GM21786 (cell line): ENCODE measurements at regions not wholly inside any gene's neighbourhood (a gene's known extent, or its start where the extent isn't known, plus 50 kb on each side); places are given as distances from the start of the nearest gene placed in this dataset.

Experiments used
- ATAC-seq: cut with Tn5 transposase; IDR thresholded peaks from one replicate; pipeline ENCODE4 v1.9.1; 2021; ENCODE audit not compliant: unreplicated experiment

GRCh38 chrX:5122181-5122678, 1106.4 kb downstream of the NLGN4X start:
- no peak for ATAC-seq

DNA sequence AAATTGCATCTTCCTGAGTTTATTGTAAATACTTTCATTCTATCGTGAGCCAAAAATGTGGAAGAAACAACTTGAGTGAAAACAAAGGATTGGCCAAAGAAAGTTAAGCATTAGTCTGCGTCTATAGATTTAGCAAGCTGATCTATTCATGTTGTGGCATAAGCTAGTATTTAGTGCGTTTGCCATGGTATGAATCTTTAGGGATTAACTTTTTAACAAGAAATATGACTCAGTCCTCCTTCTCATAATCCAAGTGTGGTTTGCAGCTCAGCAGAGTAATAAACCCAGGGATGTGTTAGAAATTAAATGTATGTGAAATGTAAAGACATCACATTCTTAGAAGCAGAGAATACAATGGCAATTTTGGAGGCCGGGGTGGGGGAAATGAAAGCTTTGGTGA, 1110.9 kb downstream of the NLGN4X start:
- ATAC-seq: no peak

DNA sequence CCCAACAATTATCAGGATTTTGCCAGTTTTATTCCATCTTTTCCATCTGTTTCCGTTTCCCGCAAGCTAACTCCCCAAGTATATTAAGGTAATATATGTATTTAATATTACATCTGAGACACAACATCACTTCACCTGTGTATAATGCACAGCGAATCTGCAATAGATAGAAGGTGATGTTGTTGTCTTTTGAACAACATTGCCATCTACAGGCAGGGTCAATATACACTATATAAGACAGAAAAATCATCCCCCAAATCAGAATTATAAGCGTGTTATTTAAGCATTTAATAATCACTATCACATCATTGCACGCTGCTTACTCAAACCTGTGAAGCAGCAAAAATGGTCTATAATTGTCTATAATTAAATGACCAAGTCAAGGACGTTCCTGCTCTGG, 1115.5 kb downstream of the NLGN4X start:
- no peak for ATAC-seq

DNA sequence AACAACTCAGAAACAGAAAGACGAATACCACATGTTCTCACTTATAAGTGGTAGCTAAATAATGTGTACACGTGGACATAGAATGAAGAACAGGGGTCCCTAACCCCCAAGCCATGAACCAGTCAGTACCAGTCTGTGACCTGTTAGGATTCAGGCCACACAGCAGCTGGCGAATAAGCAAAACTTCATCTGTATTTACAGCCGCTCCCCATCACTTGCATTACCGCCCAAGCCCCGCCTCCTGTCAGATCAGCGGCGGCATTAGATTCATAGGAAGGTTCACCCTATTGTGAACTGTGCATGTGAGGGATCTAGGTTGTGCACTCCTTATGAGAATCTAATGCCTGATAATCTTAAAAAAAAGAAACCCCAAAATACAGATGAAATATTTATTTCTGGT, 1128.7 kb downstream of the NLGN4X start:
- ATAC-seq: no peak

DNA sequence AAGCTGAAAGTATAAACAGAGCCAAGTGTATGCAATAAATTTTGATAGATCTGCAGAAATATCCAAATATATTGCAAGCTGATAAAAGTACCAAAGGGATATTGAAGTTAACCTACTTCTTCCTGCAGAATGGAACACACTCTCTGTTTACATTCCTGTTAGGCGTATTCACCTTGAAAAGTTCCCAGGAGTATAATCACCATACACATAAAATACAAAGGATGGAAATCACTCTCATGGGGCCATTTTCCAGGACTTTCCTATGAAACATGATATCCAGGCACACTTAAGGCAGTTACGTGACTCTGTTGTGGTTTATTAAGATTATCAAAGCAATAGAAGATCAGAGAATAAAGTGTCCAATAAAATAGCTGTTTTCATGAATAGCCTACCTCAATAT, 1142.3 kb downstream of the NLGN4X start:
- ATAC-seq: no peak

DNA sequence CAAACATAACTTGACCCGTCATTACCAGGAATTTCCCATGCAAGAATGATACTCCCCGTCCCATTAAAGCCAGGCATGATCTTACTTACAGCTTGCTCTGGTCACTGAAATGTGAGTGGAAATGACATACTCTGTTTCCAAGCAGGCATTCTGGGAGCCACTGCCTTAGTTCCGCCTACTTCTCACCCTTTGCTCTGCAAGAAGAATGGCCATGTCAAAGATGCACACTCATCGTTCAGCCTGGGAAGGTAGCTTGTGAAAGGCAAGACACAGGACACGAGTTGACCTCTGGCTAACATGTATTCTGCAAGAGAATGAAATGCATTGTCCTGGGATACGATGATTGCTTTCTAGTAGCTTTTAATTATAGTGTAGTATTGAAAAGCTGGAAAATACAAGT, 1144.4 kb downstream of the NLGN4X start:
- ATAC-seq: no peak

DNA sequence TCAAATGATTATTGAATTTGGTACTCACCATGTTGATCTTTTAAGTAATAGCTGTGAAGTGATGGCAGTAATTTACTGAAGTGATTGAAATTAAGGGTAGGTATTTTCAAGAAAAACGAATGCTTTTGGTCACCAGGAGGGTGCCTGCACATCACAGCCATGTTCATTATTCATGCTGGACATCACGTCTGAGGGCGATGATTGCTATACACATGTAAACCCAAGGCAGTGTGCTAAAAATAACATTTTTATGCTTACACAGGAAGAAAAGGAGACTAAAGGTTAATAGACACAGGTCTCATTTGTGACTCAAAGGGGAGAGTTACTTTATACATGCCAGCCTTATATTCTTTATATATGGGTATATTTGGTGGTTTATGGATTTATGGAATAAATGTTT, 1146.0 kb downstream of the NLGN4X start:
- ATAC-seq: no peak

DNA sequence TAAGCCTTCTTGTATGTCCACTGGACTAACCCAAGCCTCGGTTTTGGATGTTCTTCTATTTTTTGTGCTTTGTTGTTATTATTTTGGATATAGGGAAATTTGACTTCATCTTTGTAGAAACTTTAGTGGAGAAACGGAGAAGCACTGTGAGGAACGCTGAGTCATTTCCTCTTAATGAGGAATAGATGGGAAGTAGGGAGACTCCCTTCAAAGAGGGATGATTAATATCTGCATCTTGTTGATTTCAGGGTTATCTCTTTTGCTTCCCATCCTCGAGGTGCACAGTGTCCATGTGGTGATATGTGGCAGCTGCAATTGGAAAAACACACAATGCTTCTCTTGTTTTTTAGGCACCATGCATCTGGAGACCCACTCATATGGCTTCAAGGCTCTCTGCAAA, 1147.9 kb downstream of the NLGN4X start:
- no peak for ATAC-seq

DNA sequence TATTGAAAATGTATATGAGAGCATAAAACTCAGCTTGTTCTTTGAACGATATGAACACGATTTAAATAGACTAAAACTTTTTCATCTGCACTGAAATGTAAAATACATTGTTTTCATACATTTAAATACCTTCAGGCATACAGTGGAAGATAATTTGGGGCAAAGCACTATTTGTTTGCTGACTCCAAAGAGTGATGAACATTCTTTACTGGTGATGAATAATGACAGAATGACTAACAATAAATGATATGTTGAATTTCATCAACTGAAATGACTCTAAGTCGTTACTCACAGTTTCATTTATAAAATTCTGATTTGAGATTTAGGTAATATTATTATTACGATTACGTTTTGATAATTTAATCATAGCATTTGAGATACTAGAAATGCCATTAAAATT, 1160.1 kb downstream of the NLGN4X start:
- no peak for ATAC-seq

- no peak for ATAC-seq
Observed at GRCh38 chrX:5057786-5058185, 1170.9 kb downstream of the NLGN4X start.

- no peak for ATAC-seq
Observed at GRCh38 chrX:5054852-5055251, 1173.8 kb downstream of the NLGN4X start.

DNA sequence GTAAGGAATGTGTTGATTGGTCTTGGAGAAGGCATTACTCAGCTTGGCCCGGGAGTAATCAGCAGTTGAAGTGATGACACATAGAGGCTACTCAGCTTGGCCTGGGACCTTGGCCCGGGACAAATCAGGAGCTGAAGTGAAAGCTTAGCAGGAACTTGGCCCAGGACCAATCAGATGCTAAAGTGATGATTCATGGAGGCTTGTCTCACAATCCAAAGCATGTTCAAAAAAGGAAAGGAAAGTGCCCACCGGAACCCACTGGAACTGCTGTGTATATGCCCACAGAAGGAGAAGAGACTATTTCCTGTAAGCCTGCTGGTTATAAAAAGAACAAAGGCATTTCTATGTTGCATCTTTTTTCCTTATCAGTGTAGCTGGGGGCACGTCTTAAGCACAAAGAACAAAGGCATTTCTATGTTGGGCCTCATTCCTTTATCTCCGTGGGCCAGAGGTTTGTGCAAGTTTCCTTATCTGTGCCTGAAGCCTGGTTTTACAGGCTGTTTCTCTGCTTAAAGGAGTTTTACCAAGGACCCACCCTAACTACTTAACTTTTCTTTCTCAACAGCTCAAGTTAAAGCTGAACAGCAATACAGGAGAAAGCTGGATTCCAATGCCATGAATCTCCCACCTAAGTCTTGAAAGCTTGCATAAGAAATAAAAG, 1176.7 kb downstream of the NLGN4X start:
- ATAC-seq: no peak

GRCh38 chrX:5042563-5042962, 1186.1 kb downstream of the NLGN4X start:
- ATAC-seq: no peak

DNA sequence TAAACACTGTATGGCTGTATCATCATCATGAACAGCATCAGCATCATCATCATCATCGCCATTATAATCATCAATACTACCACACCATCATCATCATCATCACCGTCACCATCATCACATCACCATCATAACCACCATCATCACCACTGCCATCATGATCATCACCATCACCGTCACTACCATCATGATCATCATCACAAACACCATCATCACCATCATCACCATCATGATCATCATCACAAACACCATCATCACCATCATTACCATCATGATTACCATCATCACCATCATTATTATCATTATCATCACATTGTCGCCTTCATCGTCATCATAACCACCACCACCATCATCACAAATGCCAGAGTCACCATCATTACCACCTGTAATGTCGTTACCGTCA, 1196.9 kb downstream of the NLGN4X start:
- no peak for ATAC-seq

GRCh38 chrX:5015451-5015850, 1213.2 kb downstream of the NLGN4X start:
- no peak for ATAC-seq

- no peak for ATAC-seq
Observed at GRCh38 chrX:4994855-4995254, 1233.8 kb downstream of the NLGN4X start.

DNA sequence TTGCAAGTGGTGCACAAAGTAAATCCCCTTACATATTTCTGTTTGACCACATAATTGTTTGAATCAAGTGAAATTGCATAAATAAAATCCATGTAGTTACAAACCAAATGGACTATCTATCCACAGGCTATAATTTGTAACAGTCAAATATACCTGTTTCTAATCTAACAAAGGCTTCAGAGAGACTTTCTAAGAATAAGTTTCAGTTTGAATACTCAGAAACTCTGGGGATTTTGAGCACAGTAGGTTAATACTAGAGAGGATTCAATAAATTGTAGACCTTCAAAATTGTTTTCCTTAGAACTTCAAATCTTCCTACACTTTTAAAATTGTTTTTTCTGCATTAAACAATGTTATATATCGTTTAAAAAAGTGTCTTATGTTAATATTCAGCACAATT, 1250.1 kb downstream of the NLGN4X start:
- no peak for ATAC-seq

DNA sequence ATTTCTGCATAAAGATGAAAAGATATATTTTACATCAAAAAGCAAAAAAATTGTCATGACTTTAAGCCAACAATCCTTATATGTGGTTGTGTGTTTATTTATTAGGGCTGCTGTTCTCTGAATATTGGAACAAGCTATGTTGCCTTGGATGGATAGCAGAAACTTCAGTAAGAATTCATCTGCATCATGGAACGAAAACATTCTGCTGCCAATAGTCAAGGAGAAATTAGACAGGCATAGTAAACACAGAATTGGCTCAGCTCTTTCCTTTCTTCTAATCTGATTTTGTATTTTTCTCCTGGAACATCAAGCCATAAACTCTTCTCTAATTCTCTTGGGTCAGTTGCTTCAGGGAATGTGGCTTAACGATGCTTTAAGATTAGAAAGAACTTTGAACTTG, 1257.0 kb downstream of the NLGN4X start:
- ATAC-seq: no peak

DNA sequence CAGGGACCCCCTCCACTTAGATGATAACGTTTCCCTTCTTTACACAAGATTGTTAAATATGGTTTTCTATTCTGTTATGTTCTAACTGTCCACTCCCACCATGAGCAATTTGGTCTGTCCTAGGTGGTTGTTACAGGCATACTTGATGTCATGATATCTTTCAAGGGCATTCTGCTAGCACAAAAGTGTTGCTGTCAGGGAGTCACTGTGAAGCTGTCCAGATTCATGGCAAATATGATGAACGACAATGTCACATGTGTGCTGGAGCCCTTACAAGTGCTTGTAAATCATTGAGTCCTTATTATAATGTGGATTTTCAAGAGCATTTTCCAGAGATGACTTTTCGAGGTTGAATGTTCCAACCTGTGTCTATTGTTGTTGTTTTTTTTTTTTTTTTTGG, 1250.7 kb upstream of the PRKX start:
- no peak for ATAC-seq

GRCh38 chrX:4963432-4963831, 1250.0 kb upstream of the PRKX start:
- ATAC-seq: no peak

GRCh38 chrX:4944767-4945166, 1231.3 kb upstream of the PRKX start:
- no peak for ATAC-seq

DNA sequence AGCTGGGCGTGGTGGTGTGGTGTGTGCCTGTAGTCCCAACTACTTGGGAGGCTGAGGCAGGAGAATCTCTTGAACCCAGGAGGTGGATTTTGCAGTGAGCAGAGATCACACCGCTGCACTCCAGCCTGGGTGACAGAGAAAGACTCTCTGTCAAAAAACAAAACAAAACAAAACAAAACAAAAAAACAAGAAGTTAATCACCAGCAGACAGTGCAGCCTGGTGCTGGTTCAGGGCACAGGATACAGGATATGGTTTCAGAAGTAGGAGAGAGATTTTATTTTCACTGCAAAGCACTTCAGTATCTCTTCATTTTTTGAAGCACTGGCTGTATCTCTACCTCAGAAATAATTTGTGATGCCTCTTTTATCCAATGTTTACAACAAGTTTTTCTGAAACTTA, 1222.9 kb upstream of the PRKX start:
- ATAC-seq: no peak

DNA sequence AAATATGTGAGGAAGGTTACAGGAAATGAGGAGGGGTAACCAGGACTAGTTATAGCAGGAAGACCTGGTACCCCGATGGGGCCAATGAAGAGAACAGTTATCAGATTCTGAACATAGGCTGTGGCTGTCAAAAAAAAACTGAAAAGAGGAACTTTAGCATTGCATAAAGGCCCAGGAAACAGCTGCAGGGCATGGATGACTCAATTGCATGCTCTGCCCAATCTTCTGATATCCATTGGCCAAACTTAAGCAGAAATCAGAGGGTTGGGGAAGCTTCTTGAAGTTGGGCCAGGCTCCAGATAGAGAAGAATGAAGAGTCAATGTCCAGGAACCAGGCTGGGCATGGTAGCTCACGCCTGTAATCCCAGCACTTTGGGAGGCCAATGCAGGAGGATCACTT, 1222.4 kb upstream of the PRKX start:
- ATAC-seq: no peak
